Mesendoderm (in vitro differentiated cells): ENCODE measurements at regions not wholly inside any gene's neighbourhood (a gene's known extent, or its start where the extent isn't known, plus 50 kb on each side); places are given as distances from the start of the nearest gene placed in this dataset.

Experiments
- DNase-seq: peaks from one replicate; pipeline ENCODE4 v3.0.0; 2013
- H2AK5ac ChIP-seq: 2 replicates; pipeline ENCODE4 v1.6.1; 2013; ENCODE audit warnings: low read length, inconsistent platforms
- H2BK120ac ChIP-seq: 2 replicates; pipeline ENCODE4 v1.6.1; 2013; ENCODE audit warnings: low read depth, mild to moderate bottlenecking, low read length, moderate library complexity, mixed read lengths
- H2BK15ac ChIP-seq: replicated peaks from 2 replicates; pipeline ENCODE4 v1.6.1; 2013; ENCODE audit warnings: low read depth, mild to moderate bottlenecking, moderate library complexity
- H2BK5ac ChIP-seq: 2 replicates; pipeline ENCODE4 v1.6.1; 2013; ENCODE audit warnings: low read length, inconsistent platforms
- H3K18ac ChIP-seq: 2 replicates; pipeline ENCODE4 v1.6.1; 2013; ENCODE audit warnings: mild to moderate bottlenecking, low read length, mixed read lengths
- H3K23ac ChIP-seq: one replicate; pipeline ENCODE4 v1.6.1; 2013; ENCODE audit warnings: low read length
- H3K27ac ChIP-seq: 2 replicates; pipeline ENCODE4 v1.5.1; 2013; ENCODE audit warnings: low read depth, mild to moderate bottlenecking, inconsistent platforms, low read length, moderate library complexity
- H3K27me3 ChIP-seq: 2 replicates; pipeline ENCODE4 v1.6.1; 2013; ENCODE audit warnings: low read length, control low read depth, mild to moderate bottlenecking, inconsistent platforms; ENCODE audit not compliant: insufficient read depth, poor library complexity
- H3K36me3 ChIP-seq: 2 replicates; pipeline ENCODE4 v1.6.1; 2013; ENCODE audit warnings: low read length, inconsistent platforms; ENCODE audit not compliant: control insufficient read depth, insufficient read depth
- H3K4ac ChIP-seq: one replicate; pipeline ENCODE4 v1.6.1; 2013; ENCODE audit warnings: low read depth, mild to moderate bottlenecking, low read length, moderate library complexity
- H3K4me1 ChIP-seq: 2 replicates; pipeline ENCODE4 v1.6.1; 2013; ENCODE audit warnings: low read depth, low read length, inconsistent platforms; ENCODE audit not compliant: control insufficient read depth
- H3K4me2 ChIP-seq: 2 replicates; pipeline ENCODE4 v1.6.1; 2013; ENCODE audit warnings: low read length
- H3K4me3 ChIP-seq: 2 replicates; pipeline ENCODE4 v1.5.1; 2013; ENCODE audit warnings: mild to moderate bottlenecking, low read length
- H3K56ac ChIP-seq: one replicate; pipeline ENCODE4 v1.6.1; 2013; ENCODE audit warnings: low read length
- H3K79me1 ChIP-seq: 2 replicates; pipeline ENCODE4 v1.6.1; 2013; ENCODE audit warnings: low read length, inconsistent platforms
- H3K79me2 ChIP-seq: 2 replicates; pipeline ENCODE4 v1.6.1; 2013; ENCODE audit warnings: mild to moderate bottlenecking, low read length; ENCODE audit not compliant: control insufficient read depth, insufficient read depth
- H3K9ac ChIP-seq: 2 replicates; pipeline ENCODE4 v1.6.1; 2013; ENCODE audit warnings: low read length, inconsistent platforms
- H4K5ac ChIP-seq: one replicate; pipeline ENCODE4 v1.6.1; 2013; ENCODE audit warnings: low read length
- H4K8ac ChIP-seq: one replicate; pipeline ENCODE4 v1.6.1; 2013; ENCODE audit warnings: low read depth, mild to moderate bottlenecking, control low read depth, low read length, moderate library complexity
- WGBS: extraction: QIAGEN DNeasy Blood & Tissue Kit; methylation state at CpG from one replicate; pipeline ENCODE4 v1.1.7; 2013; ENCODE audit warnings: low lambda C conversion rate, missing lambda C conversion rate; ENCODE audit not compliant: insufficient coverage; ENCODE audit errors: extremely low coverage; 5-methylcytosine and 5-hydroxymethylcytosine counted together

DNA sequence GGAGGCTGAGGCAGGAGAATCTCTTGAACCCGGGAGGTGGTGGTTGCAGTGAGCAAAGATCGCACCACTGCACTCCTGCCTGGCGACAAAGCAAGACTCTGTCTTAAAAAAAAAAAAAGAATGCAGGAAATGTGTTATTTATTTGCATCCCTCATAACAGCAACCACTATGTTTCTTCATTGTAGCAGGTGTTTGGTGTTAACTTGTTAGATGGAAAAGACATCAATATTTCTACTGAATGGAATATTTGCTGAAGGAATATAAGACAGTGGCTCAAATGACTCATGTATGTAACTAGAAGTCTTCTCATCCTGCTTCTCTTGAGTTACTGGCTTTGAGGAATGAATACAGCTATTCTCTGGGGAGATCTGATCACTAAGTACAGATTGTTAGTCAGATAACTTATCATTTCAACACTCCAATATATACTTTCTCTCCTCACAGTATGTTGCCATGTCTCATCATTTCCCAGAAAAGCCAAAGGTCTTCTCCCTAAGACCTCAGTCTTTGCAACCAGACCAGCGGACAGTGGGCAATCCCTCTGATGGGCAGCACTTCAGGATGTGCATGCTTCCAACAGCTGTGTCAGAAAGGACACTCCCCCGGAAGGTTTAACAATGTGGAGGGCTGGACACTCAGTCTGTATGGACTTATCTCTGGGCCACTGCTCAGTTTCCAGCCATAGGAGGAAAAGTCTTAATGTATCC lies 104.4 kb upstream of the STK17B start:
- Histone ChIP-seq H3K27ac (no peak overlapping the region), H4K5ac (no peak overlapping the region), H3K4me1 (no peaks in the 10 kb centered on the region), H3K4me2 (no peak overlapping the region), H3K18ac (no peak overlapping the region), H2BK120ac (no peak overlapping the region), H3K56ac (no peak overlapping the region), H3K4ac (no peak overlapping the region), H3K79me1 (no peaks in the 10 kb centered on the region), H3K79me2 (no peaks in the 10 kb centered on the region), H2BK15ac (no peak overlapping the region), H4K8ac (no peak overlapping the region), H2BK5ac (no peak overlapping the region), H3K23ac (no peak overlapping the region), H2AK5ac (no peak overlapping the region), H3K9ac (no peak overlapping the region), H3K36me3 (no peaks in the 10 kb centered on the region), H3K27me3 (no peaks in the 10 kb centered on the region), H3K4me3 (no peak overlapping the region)
- WGBS, result no CpG with 5 or more reads among the region's 5 CpGs
- no peak for DNase-seq

DNA sequence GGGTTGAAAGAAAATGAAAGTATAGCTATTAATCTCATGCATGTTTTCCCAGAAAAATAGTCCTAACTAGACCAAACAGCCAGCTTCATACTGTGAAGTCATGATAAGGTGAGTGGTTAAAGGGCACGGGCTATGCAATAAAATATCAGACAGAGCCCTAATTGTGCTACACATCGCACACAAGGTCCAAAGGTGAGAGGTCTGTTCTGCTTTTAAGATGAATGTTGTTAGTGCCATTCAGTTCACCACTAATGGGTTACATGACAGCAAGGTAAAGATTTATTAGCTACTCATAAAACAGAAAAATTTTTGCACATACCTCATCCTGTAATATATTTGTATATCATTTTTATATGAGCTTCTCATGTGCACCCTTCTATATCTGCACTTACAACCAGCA lies 105.0 kb upstream of the STK17B start:
- no peaks in the 10 kb centered on the region for H3K36me3 ChIP-seq
- no peak overlapping the region for H2AK5ac ChIP-seq
- H3K4me2 ChIP-seq, result no peak overlapping the region
- no CpG with 5 or more reads among the region's 2 CpGs for WGBS
- H3K4me1 ChIP-seq, result no peaks in the 10 kb centered on the region
- H3K79me1 ChIP-seq, result no peaks in the 10 kb centered on the region
- H2BK120ac ChIP-seq, result no peak overlapping the region
- H3K9ac ChIP-seq, result no peak overlapping the region
- H3K4ac ChIP-seq, result no peak overlapping the region
- no peak overlapping the region for H4K8ac ChIP-seq
- H3K4me3 ChIP-seq, result no peak overlapping the region
- no peak overlapping the region for H3K23ac ChIP-seq
- no peak overlapping the region for H3K27ac ChIP-seq
- H2BK5ac ChIP-seq, result no peak overlapping the region
- no peak for DNase-seq
- H2BK15ac ChIP-seq, result no peak overlapping the region
- no peaks in the 10 kb centered on the region for H3K27me3 ChIP-seq
- no peak overlapping the region for H3K18ac ChIP-seq
- no peak overlapping the region for H4K5ac ChIP-seq
- H3K79me2 ChIP-seq, result no peaks in the 10 kb centered on the region
- no peak overlapping the region for H3K56ac ChIP-seq

DNA sequence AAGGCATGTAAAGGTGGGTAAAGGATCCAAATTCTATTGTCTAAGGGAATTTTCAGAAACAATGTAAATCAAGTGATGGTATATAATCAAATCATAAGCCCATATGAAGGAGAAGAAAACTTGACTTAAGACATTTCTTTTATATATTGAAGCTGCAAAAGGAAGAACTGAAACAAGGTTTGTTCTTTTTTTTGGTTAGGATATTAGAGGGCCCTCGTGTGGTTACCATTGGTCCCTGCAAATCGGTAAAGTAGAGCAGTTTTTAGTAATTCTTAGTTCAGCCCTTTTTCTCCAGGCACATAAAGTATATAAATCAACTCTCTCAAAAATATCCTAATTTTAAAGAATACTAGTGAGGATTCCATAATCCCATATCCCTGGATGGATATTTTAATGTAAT lies 105.6 kb upstream of the STK17B start:
- H3K79me2 ChIP-seq, result no peaks in the 10 kb centered on the region
- no peak overlapping the region for H3K4ac ChIP-seq
- H3K4me1 ChIP-seq, result no peaks in the 10 kb centered on the region
- no peak overlapping the region for H2AK5ac ChIP-seq
- H3K4me3 ChIP-seq, result no peak overlapping the region
- H3K79me1 ChIP-seq, result no peaks in the 10 kb centered on the region
- WGBS, result no CpG with 5 or more reads among the region's 2 CpGs
- H2BK120ac ChIP-seq, result no peak overlapping the region
- no peak overlapping the region for H3K18ac ChIP-seq
- H4K8ac ChIP-seq, result no peak overlapping the region
- no peak overlapping the region for H3K56ac ChIP-seq
- DNase-seq, result peak; percentile 29
- no peak overlapping the region for H2BK15ac ChIP-seq
- no peaks in the 10 kb centered on the region for H3K27me3 ChIP-seq
- no peak overlapping the region for H2BK5ac ChIP-seq
- H3K27ac ChIP-seq, result no peak overlapping the region
- no peak overlapping the region for H4K5ac ChIP-seq
- H3K36me3 ChIP-seq, result no peaks in the 10 kb centered on the region
- H3K4me2 ChIP-seq, result no peak overlapping the region
- H3K23ac ChIP-seq, result no peak overlapping the region
- H3K9ac ChIP-seq, result no peak overlapping the region

DNA sequence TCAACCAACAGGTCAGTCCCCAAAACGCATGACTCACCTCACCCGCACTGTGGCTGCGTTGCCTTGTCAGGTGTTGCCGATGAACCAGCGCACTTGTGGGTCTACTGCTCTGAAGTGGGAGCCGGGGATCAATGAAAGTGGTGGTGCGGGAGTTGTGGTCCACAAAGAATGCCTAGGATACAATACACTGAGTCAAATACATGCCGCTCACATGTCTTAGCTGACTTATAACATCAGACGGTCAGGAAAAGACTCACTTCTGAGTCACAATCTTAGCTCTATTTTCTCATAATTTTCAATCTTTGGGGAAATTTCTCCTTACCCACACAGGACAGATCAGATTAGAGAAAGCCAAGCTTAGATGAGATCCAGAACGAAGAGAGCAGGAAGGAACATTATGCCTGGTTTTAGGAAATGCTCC lies 107.1 kb upstream of the STK17B start:
- Histone ChIP-seq H3K9ac (no peak overlapping the region), H3K4ac (no peak overlapping the region), H3K27ac (no peak overlapping the region), H3K36me3 (no peaks in the 10 kb centered on the region), H3K23ac (no peak overlapping the region), H4K8ac (no peak overlapping the region), H3K4me2 (no peak overlapping the region), H2BK120ac (no peak overlapping the region), H3K4me1 (no peaks in the 10 kb centered on the region), H3K79me1 (no peaks in the 10 kb centered on the region), H3K56ac (no peak overlapping the region), H3K18ac (no peak overlapping the region), H3K79me2 (no peaks in the 10 kb centered on the region), H3K4me3 (no peak overlapping the region), H2AK5ac (no peak overlapping the region), H4K5ac (no peak overlapping the region), H2BK5ac (no peak overlapping the region), H3K27me3 (no peaks in the 10 kb centered on the region), H2BK15ac (no peak overlapping the region)
- DNase-seq, result no peak
- WGBS, result no CpG with 5 or more reads among the region's 10 CpGs

DNA sequence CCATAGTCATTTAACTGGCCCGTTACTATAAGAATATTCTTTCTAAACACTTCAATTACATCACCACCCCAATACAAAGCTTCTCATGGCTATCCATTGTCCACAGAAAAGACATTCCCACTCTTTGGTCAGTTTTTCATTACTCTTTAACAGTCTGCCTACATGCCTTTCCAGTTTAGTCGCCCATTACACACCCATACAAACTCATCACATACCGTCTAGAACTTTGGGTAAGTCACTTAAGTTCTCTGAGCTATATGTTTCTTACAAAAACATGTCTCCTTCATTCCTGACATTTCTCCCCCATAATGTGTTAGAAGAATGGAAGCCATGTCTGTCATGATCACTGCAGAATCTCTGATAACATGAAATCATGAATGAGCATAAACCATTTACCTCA lies 108.2 kb upstream of the STK17B start:
- Histone ChIP-seq H3K27me3 (no peaks in the 10 kb centered on the region), H2AK5ac (no peak overlapping the region), H3K4me3 (no peak overlapping the region), H3K4ac (no peak overlapping the region), H3K56ac (no peak overlapping the region), H4K5ac (no peak overlapping the region), H3K79me1 (no peaks in the 10 kb centered on the region), H3K79me2 (no peaks in the 10 kb centered on the region), H4K8ac (no peak overlapping the region), H3K4me1 (no peaks in the 10 kb centered on the region), H3K36me3 (no peaks in the 10 kb centered on the region), H3K9ac (no peak overlapping the region), H3K27ac (no peak overlapping the region), H3K4me2 (no peak overlapping the region), H2BK5ac (no peak overlapping the region), H3K23ac (no peak overlapping the region), H3K18ac (no peak overlapping the region), H2BK120ac (no peak overlapping the region), H2BK15ac (no peak overlapping the region)
- 100% methylated on average over 2 of the region's 3 CpGs for WGBS
- no peak for DNase-seq
